ENCODE measurements at regions not wholly inside any gene's neighbourhood (a gene's known extent, or its start where the extent isn't known, plus 50 kb on each side); places are given as distances from the start of the nearest gene placed in this dataset.

DNA sequence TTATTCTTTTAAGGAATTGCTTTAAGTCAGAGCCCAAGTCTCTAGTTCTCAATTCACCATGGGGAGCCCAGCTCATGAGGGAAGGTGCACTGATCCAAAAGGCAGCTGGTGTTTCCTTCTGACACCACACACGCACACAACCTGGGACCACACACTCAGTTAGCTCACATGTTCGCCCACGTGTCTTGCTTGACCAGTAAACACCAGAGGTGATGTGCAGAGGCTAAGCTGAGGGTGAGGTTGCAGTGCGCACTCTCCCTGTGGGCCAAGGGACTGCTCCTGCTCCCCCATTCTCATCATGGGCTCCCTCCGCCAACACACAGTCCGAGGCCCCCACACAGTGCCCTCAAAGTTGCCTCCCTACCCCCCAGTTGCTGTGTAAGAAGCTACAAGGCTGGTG, 70.8 kb upstream of the BZW1 start:
- no peaks in the 10 kb centered on the region for H3K27me3 Mint-ChIP-seq (ENCODE audit: unreplicated experiment)
- no peaks in the 10 kb centered on the region for H3K9me3 Mint-ChIP-seq (ENCODE audit: unreplicated experiment)
- no peaks in the 10 kb centered on the region for H3K4me1 Mint-ChIP-seq (ENCODE audit: low read depth, unreplicated experiment)
- no peak for DNase-seq
- no peak overlapping the region for H3K27ac Mint-ChIP-seq (ENCODE audit: unreplicated experiment)
- H3K36me3 Mint-ChIP-seq (ENCODE audit: unreplicated experiment), result no peaks in the 10 kb centered on the region
- TF ChIP-seq, protein P1, sequence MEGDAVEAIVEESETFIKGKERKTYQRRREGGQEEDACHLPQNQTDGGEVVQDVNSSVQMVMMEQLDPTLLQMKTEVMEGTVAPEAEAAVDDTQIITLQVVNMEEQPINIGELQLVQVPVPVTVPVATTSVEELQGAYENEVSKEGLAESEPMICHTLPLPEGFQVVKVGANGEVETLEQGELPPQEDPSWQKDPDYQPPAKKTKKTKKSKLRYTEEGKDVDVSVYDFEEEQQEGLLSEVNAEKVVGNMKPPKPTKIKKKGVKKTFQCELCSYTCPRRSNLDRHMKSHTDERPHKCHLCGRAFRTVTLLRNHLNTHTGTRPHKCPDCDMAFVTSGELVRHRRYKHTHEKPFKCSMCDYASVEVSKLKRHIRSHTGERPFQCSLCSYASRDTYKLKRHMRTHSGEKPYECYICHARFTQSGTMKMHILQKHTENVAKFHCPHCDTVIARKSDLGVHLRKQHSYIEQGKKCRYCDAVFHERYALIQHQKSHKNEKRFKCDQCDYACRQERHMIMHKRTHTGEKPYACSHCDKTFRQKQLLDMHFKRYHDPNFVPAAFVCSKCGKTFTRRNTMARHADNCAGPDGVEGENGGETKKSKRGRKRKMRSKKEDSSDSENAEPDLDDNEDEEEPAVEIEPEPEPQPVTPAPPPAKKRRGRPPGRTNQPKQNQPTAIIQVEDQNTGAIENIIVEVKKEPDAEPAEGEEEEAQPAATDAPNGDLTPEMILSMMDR (IDR thresholded peaks at IDR 0.05; ENCODE audit: partially characterized antibody, unreplicated experiment), result no peak
- H3K4me3 Mint-ChIP-seq (ENCODE audit: unreplicated experiment), result no peak overlapping the region

DNA sequence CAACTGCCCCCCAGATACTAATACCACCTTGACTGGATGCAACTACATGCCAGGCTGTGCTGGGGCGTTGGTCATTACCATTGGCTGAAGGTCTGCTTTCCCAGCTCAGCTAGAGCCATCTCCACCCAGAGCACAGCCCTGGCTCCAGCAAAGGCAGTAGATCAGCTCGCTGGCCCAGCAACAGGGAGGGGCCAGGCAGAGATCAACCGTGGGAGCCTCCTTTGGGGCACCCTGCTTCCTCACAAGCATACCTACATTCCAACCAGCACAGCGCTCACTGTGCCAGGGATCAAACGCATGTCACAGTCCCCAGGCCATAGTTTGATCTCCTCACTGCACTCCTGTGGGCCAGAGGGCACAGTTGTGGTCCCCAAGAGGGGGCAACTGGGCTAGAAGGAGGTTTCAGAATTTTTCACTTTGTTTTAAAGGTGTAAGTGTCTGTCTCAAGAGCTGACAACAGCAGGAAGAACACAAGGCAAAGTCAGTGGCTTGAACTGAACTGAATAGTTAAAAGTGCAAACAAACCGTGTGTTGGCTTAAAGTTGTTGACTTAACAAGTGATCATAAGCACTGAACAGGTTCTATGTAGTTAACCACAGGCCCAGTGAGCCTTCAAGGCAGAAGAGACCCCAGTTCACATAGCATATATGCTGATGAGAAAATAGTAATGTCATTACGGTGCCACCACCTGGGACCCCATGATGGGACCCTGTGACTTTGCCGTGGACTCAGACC, 70.1 kb upstream of the BZW1 start:
- TF ChIP-seq, protein P1 (IDR thresholded peaks at IDR 0.05; ENCODE audit: partially characterized antibody, unreplicated experiment), result no peak
- Mint-ChIP-seq H3K4me3 (ENCODE audit: unreplicated experiment) (no peak overlapping the region), H3K27ac (ENCODE audit: unreplicated experiment) (no peak overlapping the region), H3K9me3 (ENCODE audit: unreplicated experiment) (no peaks in the 10 kb centered on the region), H3K36me3 (ENCODE audit: unreplicated experiment) (no peaks in the 10 kb centered on the region), H3K4me1 (ENCODE audit: low read depth, unreplicated experiment) (no peaks in the 10 kb centered on the region), H3K27me3 (ENCODE audit: unreplicated experiment) (no peaks in the 10 kb centered on the region)
- no peak for DNase-seq

DNA sequence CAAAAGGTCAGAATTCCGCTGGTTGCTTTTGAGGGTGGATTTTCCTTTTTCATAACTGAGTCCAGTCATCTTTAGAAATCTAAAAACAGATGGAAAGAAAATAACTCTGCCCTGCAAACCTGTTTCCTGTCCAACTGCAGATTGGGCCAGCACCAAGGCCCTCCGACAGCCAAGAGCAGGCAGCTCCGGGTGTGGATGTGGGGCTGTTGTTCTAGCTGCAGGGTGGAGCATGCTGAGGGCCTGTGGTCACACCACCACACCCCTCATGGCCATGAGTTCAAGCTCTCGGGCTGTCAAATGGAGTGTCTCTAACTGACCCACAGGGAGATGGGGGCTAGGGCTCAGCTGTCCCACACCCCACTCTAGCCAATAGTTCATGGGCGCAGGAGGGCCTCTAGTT, 69.3 kb upstream of the BZW1 start:
- H3K4me1 Mint-ChIP-seq (ENCODE audit: low read depth, unreplicated experiment), result no peaks in the 10 kb centered on the region
- no peak overlapping the region for H3K27ac Mint-ChIP-seq (ENCODE audit: unreplicated experiment)
- H3K27me3 Mint-ChIP-seq (ENCODE audit: unreplicated experiment), result peaks cover 1% of the 10 kb centered on the region
- no peaks in the 10 kb centered on the region for H3K9me3 Mint-ChIP-seq (ENCODE audit: unreplicated experiment)
- TF ChIP-seq, protein P1 (IDR thresholded peaks at IDR 0.05; ENCODE audit: partially characterized antibody, unreplicated experiment), result no peak
- H3K36me3 Mint-ChIP-seq (ENCODE audit: unreplicated experiment), result no peaks in the 10 kb centered on the region
- DNase-seq, result no peak
- no peak overlapping the region for H3K4me3 Mint-ChIP-seq (ENCODE audit: unreplicated experiment)

DNA sequence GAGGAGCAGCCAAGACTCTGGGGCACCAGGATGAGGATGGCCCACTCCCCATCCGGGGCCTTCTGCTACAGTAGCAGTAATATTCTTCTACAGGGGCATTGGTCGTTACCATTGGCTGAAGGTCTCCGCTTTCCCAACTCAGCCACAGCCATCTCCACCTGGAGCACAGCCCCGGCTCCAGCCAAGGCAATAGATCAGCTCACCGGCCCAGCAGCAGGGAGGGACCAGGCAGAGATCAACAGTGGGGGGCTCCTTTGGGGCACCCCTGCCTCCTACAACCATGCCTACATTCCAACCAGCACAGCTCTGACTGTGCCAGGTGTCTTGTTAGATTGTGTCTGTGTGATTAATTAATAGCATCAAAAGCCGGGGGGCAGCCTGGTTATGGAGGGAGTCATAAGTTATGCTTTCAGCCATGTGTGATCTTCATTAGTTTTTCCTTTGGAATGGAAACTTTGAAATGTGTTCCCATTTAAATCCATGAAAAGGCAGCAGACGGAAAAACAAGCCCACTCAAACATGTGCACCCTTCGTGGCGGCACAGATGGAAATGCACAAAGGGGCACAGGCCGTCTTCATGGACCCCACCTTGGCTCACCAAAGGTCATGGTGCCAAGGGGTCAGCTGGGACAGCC, 68.6 kb upstream of the BZW1 start:
- DNase-seq, result no peak
- peaks cover 7% of the 10 kb centered on the region for H3K4me1 Mint-ChIP-seq (ENCODE audit: low read depth, unreplicated experiment)
- H3K4me3 Mint-ChIP-seq (ENCODE audit: unreplicated experiment), result no peak overlapping the region
- peaks cover 1% of the 10 kb centered on the region for H3K27me3 Mint-ChIP-seq (ENCODE audit: unreplicated experiment)
- TF ChIP-seq, protein P1 (IDR thresholded peaks at IDR 0.05; ENCODE audit: partially characterized antibody, unreplicated experiment), result no peak
- no peak overlapping the region for H3K27ac Mint-ChIP-seq (ENCODE audit: unreplicated experiment)
- peaks cover 3% of the 10 kb centered on the region for H3K9me3 Mint-ChIP-seq (ENCODE audit: unreplicated experiment)
- H3K36me3 Mint-ChIP-seq (ENCODE audit: unreplicated experiment), result no peaks in the 10 kb centered on the region

DNA sequence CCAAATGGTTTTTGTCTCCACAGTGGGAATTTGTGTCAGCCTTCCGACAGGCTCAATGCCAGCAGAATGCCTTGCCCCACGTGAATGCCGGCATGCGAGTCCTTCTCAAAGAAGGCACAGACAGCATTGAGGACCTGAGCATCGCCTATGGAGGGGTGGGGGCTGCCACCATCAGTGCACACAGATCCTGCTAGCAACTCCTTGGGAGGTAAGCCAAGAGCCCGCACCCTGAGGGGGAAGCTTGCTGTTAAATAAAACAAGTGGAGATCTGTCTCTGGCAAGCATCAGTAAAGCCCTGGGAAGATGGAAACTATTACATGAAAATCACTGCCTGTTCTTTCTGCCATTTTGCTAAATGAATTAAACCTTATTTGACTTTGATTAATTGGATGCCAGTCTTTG, 67.5 kb upstream of the BZW1 start:
- Mint-ChIP-seq H3K4me1 (ENCODE audit: low read depth, unreplicated experiment) (peaks cover 9% of the 10 kb centered on the region), H3K9me3 (ENCODE audit: unreplicated experiment) (peaks cover 6% of the 10 kb centered on the region), H3K4me3 (ENCODE audit: unreplicated experiment) (no peak overlapping the region), H3K27me3 (ENCODE audit: unreplicated experiment) (peaks cover 1% of the 10 kb centered on the region), H3K27ac (ENCODE audit: unreplicated experiment) (no peak overlapping the region), H3K36me3 (ENCODE audit: unreplicated experiment) (no peaks in the 10 kb centered on the region)
- DNase-seq, result no peak
- TF ChIP-seq, protein P1 (IDR thresholded peaks at IDR 0.05; ENCODE audit: partially characterized antibody, unreplicated experiment), result no peak

Measured in glutamatergic neuron (in vitro differentiated cells).